Liver (tissue), 8 donors: ENCODE measurements at regions not wholly inside any gene's neighbourhood (a gene's known extent, or its start where the extent isn't known, plus 50 kb on each side); places are given as distances from the start of the nearest gene placed in this dataset.

Experiments used
- DNase-seq: peaks from one replicate; pipeline ENCODE4 v3.0.0-alpha.2; 2017; ENCODE audit warnings: low spot score
- H3K27ac ChIP-seq, 2 donors: one replicate each; pipeline ENCODE4 v1.7.0; 2013; ENCODE audit warnings: inconsistent platforms in 2 of 2, low read length in 2 of 2, control low read depth in 1 of 2, low read depth in 1 of 2, mild to moderate bottlenecking in 1 of 2
- H3K27me3 ChIP-seq, 4 donors: one replicate each; pipeline versions ENCODE4 v1.6.1 to v1.7.0; 2013; ENCODE audit warnings: low read length in 3 of 4, inconsistent platforms in 1 of 4, mild to moderate bottlenecking in 1 of 4, moderate library complexity in 1 of 4; ENCODE audit not compliant: control insufficient read depth in 4 of 4, insufficient read depth in 4 of 4
- H3K36me3 ChIP-seq, 4 donors: one replicate each; pipeline versions ENCODE4 v1.6.1 to v1.7.0; 2013; ENCODE audit warnings: low read length in 3 of 4, mild to moderate bottlenecking in 3 of 4, low read depth in 1 of 4, moderate library complexity in 1 of 4; ENCODE audit not compliant: control insufficient read depth in 4 of 4, insufficient read depth in 3 of 4
- H3K4me1 ChIP-seq, 4 donors: one replicate each; pipeline versions ENCODE4 v1.6.1 to v1.7.0; 2013; ENCODE audit warnings: low read length in 3 of 4, mild to moderate bottlenecking in 3 of 4, moderate library complexity in 1 of 4; ENCODE audit not compliant: control insufficient read depth in 4 of 4, insufficient read depth in 4 of 4
- H3K4me3 ChIP-seq, 3 donors: one replicate each; pipeline versions ENCODE4 v1.6.1 to v1.7.0; 2013; ENCODE audit warnings: low read length in 3 of 3, control low read depth in 1 of 3, low read depth in 1 of 3, mild to moderate bottlenecking in 1 of 3
- H3K9ac ChIP-seq, 2 donors: one replicate each; pipeline ENCODE4 v1.7.0; 2013; ENCODE audit warnings: low read length in 2 of 2, mild to moderate bottlenecking in 2 of 2, moderate library complexity in 2 of 2, control low read depth in 1 of 2, low read depth in 1 of 2
- H3K9me3 ChIP-seq, 4 donors: one replicate each; pipeline versions ENCODE4 v1.6.1 to v1.7.0; 2013; ENCODE audit warnings: low read length in 3 of 4; ENCODE audit not compliant: control insufficient read depth in 4 of 4
- ATF3 ChIP-seq: IDR thresholded peaks from 2 replicates; pipeline ENCODE4 v1.6.1; 2016; ENCODE audit warnings: antibody characterized with exemption
- CTCF ChIP-seq: fragments of 150-350 bp; IDR thresholded peaks from 2 replicates; pipeline ENCODE4 v1.5.1; 2017; ENCODE audit warnings: improper control_type of control experiment, low read depth, low read length; ENCODE audit not compliant: missing input control
- EGR1 ChIP-seq, 2 donors: IDR thresholded peaks; 2 replicates each; pipeline ENCODE4 v1.6.1; 2016 to 2018; ENCODE audit warnings: antibody characterized with exemption in 2 of 2, low read depth in 2 of 2
- FOXA1 ChIP-seq: IDR thresholded peaks from 2 replicates; pipeline ENCODE4 v1.6.1; 2016; ENCODE audit warnings: antibody characterized with exemption
- FOXA2 ChIP-seq: IDR thresholded peaks from 2 replicates; pipeline ENCODE4 v1.6.1; 2016; ENCODE audit warnings: antibody characterized with exemption
- HNF4A ChIP-seq, 2 donors: conservative IDR thresholded peaks; 2 replicates each; pipeline ENCODE4 v1.6.1; 2016; ENCODE audit warnings: antibody characterized with exemption in 2 of 2, mild to moderate bottlenecking in 2 of 2
- HNF4G ChIP-seq: IDR thresholded peaks from 2 replicates; pipeline ENCODE4 v1.6.1; 2016; ENCODE audit warnings: antibody characterized with exemption
- JUND ChIP-seq, 2 donors: IDR thresholded peaks; 2 replicates each; pipeline ENCODE4 v1.6.1; 2016; ENCODE audit warnings: antibody characterized with exemption in 2 of 2
- MAX ChIP-seq: IDR thresholded peaks from 2 replicates; pipeline ENCODE4 v1.6.1; 2016; ENCODE audit warnings: antibody characterized with exemption
- NR2F2 ChIP-seq: IDR thresholded peaks from 2 replicates; pipeline ENCODE4 v1.6.1; 2016; ENCODE audit warnings: antibody characterized with exemption
- RAD21 ChIP-seq, 2 donors: IDR thresholded peaks; 2 replicates each; pipeline ENCODE4 v1.6.1; 2016; ENCODE audit warnings: antibody characterized with exemption in 2 of 2, mild to moderate bottlenecking in 2 of 2
- REST ChIP-seq: IDR thresholded peaks from 2 replicates; pipeline ENCODE4 v1.6.1; 2016; ENCODE audit warnings: antibody characterized with exemption, mild to moderate bottlenecking
- RXRA ChIP-seq, 2 donors: IDR thresholded peaks; 2 replicates each; pipeline ENCODE4 v1.6.1; 2017 to 2018; ENCODE audit warnings: antibody characterized with exemption in 2 of 2, mild to moderate bottlenecking in 1 of 2
- SP1 ChIP-seq: IDR thresholded peaks from 2 replicates; pipeline ENCODE4 v1.6.1; 2018; ENCODE audit warnings: antibody characterized with exemption, mild to moderate bottlenecking
- TAF1 ChIP-seq: conservative IDR thresholded peaks from 2 replicates; pipeline ENCODE4 v1.6.1; 2016; ENCODE audit warnings: antibody characterized with exemption, mild to moderate bottlenecking
- YY1 ChIP-seq: IDR thresholded peaks from 2 replicates; pipeline ENCODE4 v1.6.1; 2016; ENCODE audit warnings: antibody characterized with exemption, mild to moderate bottlenecking
- ZBTB33 ChIP-seq: IDR thresholded peaks from 2 replicates; pipeline ENCODE4 v1.6.1; 2016; ENCODE audit warnings: antibody characterized with exemption
- WGBS: extraction: QIAGEN DNeasy Blood & Tissue Kit; methylation state at CpG from one replicate; pipeline ENCODE4 v1.1.7; 2013; 5-methylcytosine and 5-hydroxymethylcytosine counted together
- donor health status: healthy.
- donor health status: healthy.
- donor health status: healthy.
- donor health status: healthy.
- donor health status: healthy.

GRCh38 chr4:108311313-108311712 is 142.6 kb upstream of the LEF1 start:
- WGBS = 44% methylated on average over 1 of the region's 1 CpG
- TF ChIP-seq ZBTB33 (no peak), RXRA (IDR thresholded peaks at IDR 0.05) (no peak), EGR1 (IDR thresholded peaks at IDR 0.05; ENCODE audit: low read depth in 2 of 2) (no peak), NR2F2 (no peak), FOXA2 (no peak), YY1 (no peak), MAX (no peak), RAD21 (IDR thresholded peaks at IDR 0.05) (no peak), HNF4G (no peak), JUND (IDR thresholded peaks at IDR 0.05) (no peak), FOXA1 (no peak), ATF3 (no peak), SP1 (no peak), HNF4A (conservative IDR thresholded peaks at IDR 0.05) (no peak), TAF1 (no peak), CTCF (no peak), REST (no peak)
- no peak for DNase-seq
- H3K9me3 ChIP-seq = no peaks in the 10 kb centered on the region
- no peaks in the 10 kb centered on the region for H3K36me3 ChIP-seq
- H3K4me1 ChIP-seq = no peaks in the 10 kb centered on the region
- H3K9ac ChIP-seq = no peak overlapping the region
- no peaks in the 10 kb centered on the region for H3K27me3 ChIP-seq
- no peak overlapping the region for H3K4me3 ChIP-seq
- no peak overlapping the region for H3K27ac ChIP-seq
